ENCODE measurements at regions not wholly inside any gene's neighbourhood (a gene's known extent, or its start where the extent isn't known, plus 50 kb on each side); places are given as distances from the start of the nearest gene placed in this dataset.
"Not testable (repeated sequence)": the region's sequence is repeated elsewhere in the genome, so short reads cannot be mapped to it uniquely, and the experiment has no call there.

- no peaks in the 10 kb centered on the region for H3K4me1 ChIP-seq (ENCODE audit: low read depth)
- H3K36me3 ChIP-seq (ENCODE audit: low read depth): no peaks in the 10 kb centered on the region
- intact Hi-C loops (cut with DNase I, micrococcal nuclease): no loop called here
- H3K9me3 ChIP-seq: no peaks in the 10 kb centered on the region
- TF ChIP-seq CTCF (IDR thresholded peaks at IDR 0.05): no peak
- no peak overlapping the region for H3K4me3 ChIP-seq
- ATAC-seq: no peak
- no peak for DNase-seq
These were observed 1165.3 kb downstream of the TAF11L14 start for GRCh38 chr5:18799482-18800128.

GRCh38 chr5:18800293-18801025 is 1166.2 kb downstream of the TAF11L14 start:
- H3K4me3 ChIP-seq: no peak overlapping the region
- H3K4me1 ChIP-seq (ENCODE audit: low read depth): no peaks in the 10 kb centered on the region
- DNase-seq (no peak), ATAC-seq (no peak)
- no peak for TF ChIP-seq CTCF (IDR thresholded peaks at IDR 0.05)
- H3K9me3 ChIP-seq: no peaks in the 10 kb centered on the region
- intact Hi-C loops (cut with DNase I, micrococcal nuclease): no loop called here
- no peaks in the 10 kb centered on the region for H3K36me3 ChIP-seq (ENCODE audit: low read depth)

- H3K4me1 ChIP-seq (ENCODE audit: low read depth); DNase-seq; intact Hi-C loops (cut with DNase I, micrococcal nuclease); H3K36me3 ChIP-seq (ENCODE audit: low read depth); ATAC-seq; H3K9me3 ChIP-seq; H3K4me3 ChIP-seq: not testable (repeated sequence)
These were observed 1167.2 kb downstream of the TAF11L14 start for GRCh38 chr5:18801413-18801812.

GRCh38 chr5:18802336-18802735 is 1168.1 kb downstream of the TAF11L14 start:
- intact Hi-C loops (cut with DNase I, micrococcal nuclease): no loop called here
- Histone ChIP-seq H3K4me1 (ENCODE audit: low read depth) (no peaks in the 10 kb centered on the region), H3K36me3 (ENCODE audit: low read depth) (no peaks in the 10 kb centered on the region), H3K9me3 (no peaks in the 10 kb centered on the region), H3K4me3 (no peak overlapping the region)
- no peak for DNase-seq
- ATAC-seq: no peak
- TF ChIP-seq CTCF (IDR thresholded peaks at IDR 0.05): no peak

- ATAC-seq (no peak), DNase-seq (no peak)
- no peak overlapping the region for H3K4me3 ChIP-seq
- no peaks in the 10 kb centered on the region for H3K36me3 ChIP-seq (ENCODE audit: low read depth)
- H3K9me3 ChIP-seq: no peaks in the 10 kb centered on the region
- intact Hi-C loops (cut with DNase I, micrococcal nuclease): no loop called here
- no peak for TF ChIP-seq CTCF (IDR thresholded peaks at IDR 0.05)
- H3K4me1 ChIP-seq (ENCODE audit: low read depth): no peaks in the 10 kb centered on the region
These were observed 1171.1 kb downstream of the TAF11L14 start for GRCh38 chr5:18805376-18805775.

- H3K4me1 ChIP-seq (ENCODE audit: low read depth): no peaks in the 10 kb centered on the region
- H3K9me3 ChIP-seq: no peaks in the 10 kb centered on the region
- ATAC-seq: no peak
- H3K36me3 ChIP-seq (ENCODE audit: low read depth): no peaks in the 10 kb centered on the region
- no peak overlapping the region for H3K4me3 ChIP-seq
- no peak for TF ChIP-seq CTCF (IDR thresholded peaks at IDR 0.05)
- no peak for DNase-seq
- intact Hi-C loops (cut with DNase I, micrococcal nuclease): no loop called here
These were observed 1173.2 kb downstream of the TAF11L14 start for GRCh38 chr5:18807256-18808149.
